KMS-11 (cell line): ENCODE measurements at regions not wholly inside any gene's neighbourhood (a gene's known extent, or its start where the extent isn't known, plus 50 kb on each side); places are given as distances from the start of the nearest gene placed in this dataset.

Experiments
- H2AFZ ChIP-seq: fragments of 200-600 bp; sonication (generic); 2 replicates; pipeline ENCODE4 v1.6.1; 2016; ENCODE audit warnings: antibody characterized with exemption, mixed run types, low read depth
- H3K27ac ChIP-seq: fragments of 200-600 bp; sonication (generic); 2 replicates; pipeline ENCODE4 v1.6.1; 2016; ENCODE audit warnings: mild to moderate bottlenecking, mixed run types
- H3K27me3 ChIP-seq: fragments of 200-600 bp; sonication (generic); 2 replicates; pipeline ENCODE4 v1.6.1; 2017; ENCODE audit warnings: mild to moderate bottlenecking, low read depth, mixed run types, moderate library complexity; ENCODE audit not compliant: insufficient read depth
- H3K36me3 ChIP-seq: fragments of 200-600 bp; sonication (generic); 2 replicates; pipeline ENCODE4 v1.6.1; 2017; ENCODE audit warnings: mild to moderate bottlenecking, mixed run types; ENCODE audit not compliant: insufficient read depth
- H3K4me1 ChIP-seq: fragments of 200-600 bp; sonication (generic); 2 replicates; pipeline ENCODE4 v1.6.1; 2016; ENCODE audit warnings: mild to moderate bottlenecking, low read depth, mixed run types; ENCODE audit not compliant: poor library complexity, severe bottlenecking
- H3K4me2 ChIP-seq: fragments of 200-600 bp; sonication (generic); 2 replicates; pipeline ENCODE4 v1.7.0; 2016; ENCODE audit warnings: mild to moderate bottlenecking, mixed run types
- H3K4me3 ChIP-seq: fragments of 200-600 bp; sonication (generic); IDR thresholded peaks from 2 replicates; pipeline ENCODE4 v1.6.1; 2017; ENCODE audit warnings: low read depth, low read length, mixed read lengths; ENCODE audit not compliant: insufficient read depth
- H3K79me2 ChIP-seq: fragments of 200-600 bp; sonication (generic); 2 replicates; pipeline ENCODE4 v1.6.1; 2016; ENCODE audit warnings: low read depth, mixed run types; ENCODE audit not compliant: insufficient read depth
- H3K9ac ChIP-seq: fragments of 200-600 bp; sonication (generic); 2 replicates; pipeline ENCODE4 v1.6.1; 2016; ENCODE audit warnings: mild to moderate bottlenecking, mixed run types
- H4K20me1 ChIP-seq: fragments of 200-600 bp; sonication (generic); 2 replicates; pipeline ENCODE4 v1.6.1; 2016; ENCODE audit warnings: mild to moderate bottlenecking, mixed run types; ENCODE audit not compliant: insufficient read depth
- TF ChIP-seq, protein P1 (sequence below): fragments of 200-600 bp; sonication (generic); conservative IDR thresholded peaks from 2 replicates; pipeline ENCODE4 v1.6.1; 2017; ENCODE audit warnings: low read depth, mild to moderate bottlenecking, antibody characterized with exemption, low read length, moderate library complexity, mixed read lengths

DNA sequence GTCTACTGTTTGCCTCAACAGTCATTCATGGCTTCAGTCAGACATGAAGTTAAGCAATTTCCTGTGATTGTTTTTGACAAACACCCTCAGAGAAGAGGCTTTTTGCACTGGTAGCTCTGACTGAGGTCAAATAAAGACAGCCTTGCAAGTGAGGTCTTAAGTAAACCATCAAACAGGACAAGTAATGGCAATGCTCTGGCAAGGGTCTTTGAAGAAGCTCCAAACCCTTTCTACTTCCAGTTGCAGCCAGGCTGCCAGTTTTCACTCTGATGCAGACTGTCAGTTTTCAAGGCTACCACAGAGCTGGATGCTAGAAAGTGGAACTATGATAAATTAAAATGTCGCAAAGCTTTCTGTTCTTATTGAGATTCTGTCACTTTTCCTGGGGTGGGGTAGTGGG is 421.5 kb upstream of the PTGER4 start:
- Histone ChIP-seq H3K4me2 (no peak overlapping the region), H3K4me3 (no peak overlapping the region), H4K20me1 (no peaks in the 10 kb centered on the region), H3K9ac (no peak overlapping the region), H2AFZ (no peak overlapping the region), H3K27ac (no peak overlapping the region), H3K79me2 (no peaks in the 10 kb centered on the region), H3K4me1 (no peaks in the 10 kb centered on the region), H3K36me3 (no peaks in the 10 kb centered on the region), H3K27me3 (no peaks in the 10 kb centered on the region)
- TF ChIP-seq, protein P1, sequence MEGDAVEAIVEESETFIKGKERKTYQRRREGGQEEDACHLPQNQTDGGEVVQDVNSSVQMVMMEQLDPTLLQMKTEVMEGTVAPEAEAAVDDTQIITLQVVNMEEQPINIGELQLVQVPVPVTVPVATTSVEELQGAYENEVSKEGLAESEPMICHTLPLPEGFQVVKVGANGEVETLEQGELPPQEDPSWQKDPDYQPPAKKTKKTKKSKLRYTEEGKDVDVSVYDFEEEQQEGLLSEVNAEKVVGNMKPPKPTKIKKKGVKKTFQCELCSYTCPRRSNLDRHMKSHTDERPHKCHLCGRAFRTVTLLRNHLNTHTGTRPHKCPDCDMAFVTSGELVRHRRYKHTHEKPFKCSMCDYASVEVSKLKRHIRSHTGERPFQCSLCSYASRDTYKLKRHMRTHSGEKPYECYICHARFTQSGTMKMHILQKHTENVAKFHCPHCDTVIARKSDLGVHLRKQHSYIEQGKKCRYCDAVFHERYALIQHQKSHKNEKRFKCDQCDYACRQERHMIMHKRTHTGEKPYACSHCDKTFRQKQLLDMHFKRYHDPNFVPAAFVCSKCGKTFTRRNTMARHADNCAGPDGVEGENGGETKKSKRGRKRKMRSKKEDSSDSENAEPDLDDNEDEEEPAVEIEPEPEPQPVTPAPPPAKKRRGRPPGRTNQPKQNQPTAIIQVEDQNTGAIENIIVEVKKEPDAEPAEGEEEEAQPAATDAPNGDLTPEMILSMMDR = no peak

DNA sequence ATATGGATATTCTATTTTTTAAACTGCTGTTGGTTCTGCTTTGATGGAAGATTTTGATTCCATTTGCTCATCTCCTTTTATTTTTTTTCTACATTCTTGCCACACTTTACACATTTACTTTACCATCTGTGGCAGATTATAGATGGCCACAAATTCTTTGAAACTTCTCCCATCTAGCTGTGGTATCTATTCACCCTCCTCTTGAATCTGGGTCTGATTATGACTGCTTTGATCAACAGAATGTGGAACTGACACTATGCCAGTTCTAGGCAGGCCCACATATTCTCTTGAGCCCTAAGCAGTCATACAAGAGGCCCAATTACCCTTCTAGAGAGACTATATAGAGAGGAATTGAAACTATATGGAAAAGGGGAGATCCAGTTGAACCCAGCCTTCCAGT is 439.0 kb upstream of the PTGER4 start:
- H3K4me3 ChIP-seq = no peak overlapping the region
- H3K4me2 ChIP-seq = no peak overlapping the region
- TF ChIP-seq, protein P1 = no peak

DNA sequence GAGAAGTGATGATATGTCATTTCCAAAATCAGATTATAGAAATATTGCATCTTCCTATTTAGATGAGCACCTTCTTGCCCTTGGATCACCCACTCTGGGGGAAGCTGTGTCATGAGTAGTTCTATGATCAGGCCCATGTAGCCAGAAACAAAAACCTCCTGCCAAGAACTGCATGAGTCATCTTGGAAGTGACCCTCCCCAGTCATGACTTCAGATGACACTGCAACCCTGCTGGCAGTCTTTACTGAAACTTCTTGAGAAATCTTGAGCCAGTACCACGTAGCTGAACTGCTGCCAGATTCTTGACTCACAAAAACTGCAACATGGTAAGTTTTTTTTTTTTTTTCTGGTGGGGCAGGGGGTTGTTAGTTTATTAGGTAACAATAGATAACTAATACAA is 439.6 kb upstream of the PTGER4 start:
- Histone ChIP-seq H3K27me3 (no peaks in the 10 kb centered on the region), H3K4me1 (no peaks in the 10 kb centered on the region), H3K4me2 (no peak overlapping the region), H3K4me3 (no peak overlapping the region), H2AFZ (no peak overlapping the region), H3K27ac (no peak overlapping the region), H3K79me2 (no peaks in the 10 kb centered on the region), H3K36me3 (no peaks in the 10 kb centered on the region), H3K9ac (no peak overlapping the region), H4K20me1 (no peaks in the 10 kb centered on the region)
- TF ChIP-seq, protein P1 = no peak

More for the DNA sequence above, 439.0 kb upstream of the PTGER4 start:
- Histone ChIP-seq H3K79me2 (no peaks in the 10 kb centered on the region), H3K4me1 (no peaks in the 10 kb centered on the region), H4K20me1 (no peaks in the 10 kb centered on the region), H3K27ac (no peak overlapping the region), H3K27me3 (no peaks in the 10 kb centered on the region), H3K9ac (no peak overlapping the region), H3K36me3 (no peaks in the 10 kb centered on the region), H2AFZ (no peak overlapping the region)

DNA sequence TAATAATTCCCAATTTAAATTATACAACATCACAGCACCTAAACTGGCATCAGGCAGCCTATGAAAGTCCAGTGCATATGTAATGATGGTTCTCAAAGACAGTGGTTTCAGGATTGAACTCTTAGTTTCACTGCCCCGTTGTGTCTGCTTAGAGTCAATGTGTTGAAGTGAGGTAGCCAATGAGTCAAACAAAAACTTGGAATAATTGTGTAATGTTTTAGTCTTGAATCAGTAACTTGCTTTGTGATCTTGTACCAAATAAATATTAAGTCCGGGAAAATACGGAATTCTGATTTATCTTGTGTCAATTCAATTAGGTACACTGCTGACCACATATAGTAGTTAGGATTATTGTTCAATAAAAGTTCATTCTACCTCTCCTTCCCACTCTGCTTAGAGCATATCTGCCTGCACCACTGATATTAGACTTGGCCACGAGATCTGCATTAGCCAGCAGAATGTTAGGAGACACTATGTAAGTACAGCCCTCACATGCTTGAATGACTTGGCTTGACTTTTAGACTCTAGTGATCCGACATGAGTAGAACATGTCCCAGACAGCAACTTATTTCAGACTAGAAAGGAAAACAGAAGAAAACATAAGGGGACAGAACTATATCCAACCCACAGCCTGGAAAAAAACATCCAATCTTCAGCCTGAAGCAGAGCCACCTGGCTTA is 441.5 kb upstream of the PTGER4 start:
- TF ChIP-seq, protein P1 = no peak
- no peak overlapping the region for H3K4me3 ChIP-seq
- H3K4me1 ChIP-seq = no peaks in the 10 kb centered on the region
- H3K27me3 ChIP-seq = no peaks in the 10 kb centered on the region
- H3K4me2 ChIP-seq = no peak overlapping the region
- H3K9ac ChIP-seq = no peak overlapping the region
- H4K20me1 ChIP-seq = no peaks in the 10 kb centered on the region
- H3K27ac ChIP-seq = no peak overlapping the region
- H2AFZ ChIP-seq = no peak overlapping the region
- no peaks in the 10 kb centered on the region for H3K36me3 ChIP-seq
- H3K79me2 ChIP-seq = no peaks in the 10 kb centered on the region
